ENCODE measurements at regions not wholly inside any gene's neighbourhood (a gene's known extent, or its start where the extent isn't known, plus 50 kb on each side); places are given as distances from the start of the nearest gene placed in this dataset.

DNA sequence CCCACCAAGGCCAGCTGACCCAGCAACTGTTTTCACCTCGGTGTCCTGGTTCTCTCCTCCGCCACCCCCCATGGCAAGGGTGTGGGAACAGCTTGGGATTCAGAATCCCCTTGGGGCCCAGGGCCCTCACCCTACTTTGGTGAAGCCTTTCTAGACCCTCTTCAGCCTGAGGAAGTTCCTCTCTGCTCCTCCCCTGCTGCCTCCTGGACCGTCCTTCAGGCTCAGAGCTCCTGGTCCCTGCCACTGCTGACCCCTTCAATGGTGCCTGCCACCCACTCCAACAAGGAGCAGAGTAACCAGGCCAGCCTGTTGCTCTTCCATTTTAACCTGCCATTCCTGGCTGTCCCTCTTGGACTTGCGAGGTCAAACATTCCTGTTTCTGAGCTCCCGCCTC is 72.0 kb upstream of the SMNDC1 start:
- no peak overlapping the region for H3K4me3 ChIP-seq
- intact Hi-C loops (cut with micrococcal nuclease; ENCODE audit: unreplicated experiment), result no loop called here
- H3K9me3 ChIP-seq (replicated peaks; ENCODE audit: control insufficient read depth, insufficient read depth, low read length), result no peaks in the 10 kb centered on the region
- H4K20me1 ChIP-seq (ENCODE audit: control insufficient read depth, insufficient read depth), result no peaks in the 10 kb centered on the region
- TF ChIP-seq ZNF24 (IDR thresholded peaks at IDR 0.05), result no peak
- TF ChIP-seq, protein P1, sequence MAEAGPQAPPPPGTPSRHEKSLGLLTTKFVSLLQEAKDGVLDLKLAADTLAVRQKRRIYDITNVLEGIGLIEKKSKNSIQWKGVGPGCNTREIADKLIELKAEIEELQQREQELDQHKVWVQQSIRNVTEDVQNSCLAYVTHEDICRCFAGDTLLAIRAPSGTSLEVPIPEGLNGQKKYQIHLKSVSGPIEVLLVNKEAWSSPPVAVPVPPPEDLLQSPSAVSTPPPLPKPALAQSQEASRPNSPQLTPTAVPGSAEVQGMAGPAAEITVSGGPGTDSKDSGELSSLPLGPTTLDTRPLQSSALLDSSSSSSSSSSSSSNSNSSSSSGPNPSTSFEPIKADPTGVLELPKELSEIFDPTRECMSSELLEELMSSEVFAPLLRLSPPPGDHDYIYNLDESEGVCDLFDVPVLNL (IDR thresholded peaks at IDR 0.05; ENCODE audit: low read depth, low read length), result no peak
- no peak for TF ChIP-seq PML (IDR thresholded peaks at IDR 0.05; ENCODE audit: low read length)
- TF ChIP-seq, protein P2, sequence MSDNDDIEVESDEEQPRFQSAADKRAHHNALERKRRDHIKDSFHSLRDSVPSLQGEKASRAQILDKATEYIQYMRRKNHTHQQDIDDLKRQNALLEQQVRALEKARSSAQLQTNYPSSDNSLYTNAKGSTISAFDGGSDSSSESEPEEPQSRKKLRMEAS (IDR thresholded peaks at IDR 0.05; ENCODE audit: low read depth, low read length), result no peak
- no peaks in the 10 kb centered on the region for H3K36me3 ChIP-seq (ENCODE audit: control insufficient read depth in 2 of 2, insufficient read depth in 2 of 2, low read length in 1 of 2)
- ChIA-PET RAD21 (ENCODE audit: unreplicated experiment) (interaction anchor here (0.7 to 1.3 kb wide), 3 partner anchors 9 to 22 kb away, joined by 3 read pairs; no protein-coding TSS in a partner anchor), POLR2A (interaction anchor here (1.3 kb wide), 1 partner anchor 8 kb away, joined by 3 read pairs; no protein-coding TSS in a partner anchor), CTCF (interaction anchor here (0.6 to 2.1 kb wide), 3 partner anchors 9 to 37 kb away, joined by 3 to 8 read pairs (median 4); no protein-coding TSS in a partner anchor), SMC1A (ENCODE audit: uncharacterized antibody, unreplicated experiment) (interaction anchor here (1.0 to 4.0 kb wide), 3 partner anchors 10 to 156 kb away, joined by 3 to 24 read pairs (median 4); no protein-coding TSS in a partner anchor)
- BruUV-seq (replicated peaks), result no TSS peak
- ATAC-seq (no peak), DNase-seq (ENCODE audit: low read depth, low spot score) (no peak), FAIRE-seq (no peak)
- H3K27ac ChIP-seq (ENCODE audit: control insufficient read depth, insufficient read depth), result no peak overlapping the region
- no peaks in the 10 kb centered on the region for H3K27me3 ChIP-seq (replicated peaks in 1 of 2; ENCODE audit: control insufficient read depth in 2 of 2, insufficient read depth in 2 of 2, low read length in 1 of 2)
- no peak overlapping the region for H2AFZ ChIP-seq (ENCODE audit: control insufficient read depth, low read depth, low read length)
- H3K79me2 ChIP-seq (ENCODE audit: control insufficient read depth, insufficient read depth, low read length), result no peaks in the 10 kb centered on the region
- no peak overlapping the region for H3K4me2 ChIP-seq (ENCODE audit: control insufficient read depth, insufficient read depth)
- no peak overlapping the region for H3K9ac ChIP-seq (ENCODE audit: control insufficient read depth, insufficient read depth, low read length)
- in situ Hi-C loops (cut with MboI), result no loop called here
- 84% methylated on average over 5 of the region's 5 CpGs for WGBS (ENCODE audit: insufficient coverage, insufficient replicate concordance, low lambda C conversion rate, missing lambda C conversion rate)
- H3K4me1 ChIP-seq (ENCODE audit: control insufficient read depth, insufficient read depth, low read length), result peaks cover 11% of the 10 kb centered on the region

DNA sequence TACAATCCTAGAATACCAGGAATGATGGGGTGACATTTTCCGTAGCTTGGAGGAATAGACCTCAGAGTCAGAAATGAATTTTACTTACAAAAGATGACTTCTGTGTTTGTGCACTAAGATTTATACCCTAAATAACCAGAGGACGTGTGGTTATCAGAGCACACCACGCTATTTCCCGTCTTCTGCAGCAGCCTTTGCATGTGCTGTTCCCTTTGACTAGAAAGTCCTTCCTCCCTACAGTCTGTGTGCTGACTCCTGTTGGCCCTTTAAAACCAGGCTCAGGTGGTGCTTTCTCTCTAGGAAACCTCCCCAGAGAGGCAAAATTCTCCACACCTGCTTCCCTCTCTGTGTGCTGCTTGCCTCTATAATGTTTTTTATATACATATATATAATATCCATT is 73.3 kb upstream of the SMNDC1 start:
- Histone ChIP-seq H3K36me3 (ENCODE audit: control insufficient read depth in 2 of 2, insufficient read depth in 2 of 2, low read length in 1 of 2) (no peaks in the 10 kb centered on the region), H3K9ac (ENCODE audit: control insufficient read depth, insufficient read depth, low read length) (no peak overlapping the region), H3K4me1 (ENCODE audit: control insufficient read depth, insufficient read depth, low read length) (peaks cover 11% of the 10 kb centered on the region), H3K27ac (ENCODE audit: control insufficient read depth, insufficient read depth) (no peak overlapping the region), H3K79me2 (ENCODE audit: control insufficient read depth, insufficient read depth, low read length) (no peaks in the 10 kb centered on the region), H3K4me2 (ENCODE audit: control insufficient read depth, insufficient read depth) (no peak overlapping the region), H3K9me3 (replicated peaks; ENCODE audit: control insufficient read depth, insufficient read depth, low read length) (no peaks in the 10 kb centered on the region), H4K20me1 (ENCODE audit: control insufficient read depth, insufficient read depth) (no peaks in the 10 kb centered on the region), H2AFZ (ENCODE audit: control insufficient read depth, low read depth, low read length) (no peak overlapping the region), H3K4me3 (no peak overlapping the region), H3K27me3 (replicated peaks in 1 of 2; ENCODE audit: control insufficient read depth in 2 of 2, insufficient read depth in 2 of 2, low read length in 1 of 2) (no peaks in the 10 kb centered on the region)
- no TSS peak for BruUV-seq (replicated peaks)
- FAIRE-seq (no peak), DNase-seq (ENCODE audit: low read depth, low spot score) (no peak), ATAC-seq (peak; percentile 26; the same call in 2 of the 3 replicates)
- CTCF ChIA-PET, result interaction anchor here (2.1 kb wide), 1 partner anchor 11 kb away, joined by 8 read pairs; no protein-coding TSS in a partner anchor
- 48% methylated on average over 4 of the region's 4 CpGs for WGBS (ENCODE audit: insufficient coverage, insufficient replicate concordance, low lambda C conversion rate, missing lambda C conversion rate)
- POLR2A ChIA-PET, result no interaction called here
- in situ Hi-C loops (cut with MboI) (no loop called here), intact Hi-C loops (cut with micrococcal nuclease; ENCODE audit: unreplicated experiment) (no loop called here)
- TF ChIP-seq, protein P3, sequence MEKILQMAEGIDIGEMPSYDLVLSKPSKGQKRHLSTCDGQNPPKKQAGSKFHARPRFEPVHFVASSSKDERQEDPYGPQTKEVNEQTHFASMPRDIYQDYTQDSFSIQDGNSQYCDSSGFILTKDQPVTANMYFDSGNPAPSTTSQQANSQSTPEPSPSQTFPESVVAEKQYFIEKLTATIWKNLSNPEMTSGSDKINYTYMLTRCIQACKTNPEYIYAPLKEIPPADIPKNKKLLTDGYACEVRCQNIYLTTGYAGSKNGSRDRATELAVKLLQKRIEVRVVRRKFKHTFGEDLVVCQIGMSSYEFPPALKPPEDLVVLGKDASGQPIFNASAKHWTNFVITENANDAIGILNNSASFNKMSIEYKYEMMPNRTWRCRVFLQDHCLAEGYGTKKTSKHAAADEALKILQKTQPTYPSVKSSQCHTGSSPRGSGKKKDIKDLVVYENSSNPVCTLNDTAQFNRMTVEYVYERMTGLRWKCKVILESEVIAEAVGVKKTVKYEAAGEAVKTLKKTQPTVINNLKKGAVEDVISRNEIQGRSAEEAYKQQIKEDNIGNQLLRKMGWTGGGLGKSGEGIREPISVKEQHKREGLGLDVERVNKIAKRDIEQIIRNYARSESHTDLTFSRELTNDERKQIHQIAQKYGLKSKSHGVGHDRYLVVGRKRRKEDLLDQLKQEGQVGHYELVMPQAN (conservative IDR thresholded peaks at IDR 0.05), result no peak
- peak; percentile 18; the same call in 1 of the 2 replicates for TF ChIP-seq RUNX3 (IDR thresholded peaks at IDR 0.05; ENCODE audit: low read length)
- RAD21 ChIA-PET (ENCODE audit: unreplicated experiment), result no interaction called here
- SMC1A ChIA-PET (ENCODE audit: uncharacterized antibody, unreplicated experiment), result interaction anchor here (1.3 to 4.0 kb wide), 2 partner anchors 11 to 155 kb away, joined by 3 to 24 read pairs; no protein-coding TSS in a partner anchor
